ENCODE measurements at regions not wholly inside any gene's neighbourhood (a gene's known extent, or its start where the extent isn't known, plus 50 kb on each side); places are given as distances from the start of the nearest gene placed in this dataset.

DNA sequence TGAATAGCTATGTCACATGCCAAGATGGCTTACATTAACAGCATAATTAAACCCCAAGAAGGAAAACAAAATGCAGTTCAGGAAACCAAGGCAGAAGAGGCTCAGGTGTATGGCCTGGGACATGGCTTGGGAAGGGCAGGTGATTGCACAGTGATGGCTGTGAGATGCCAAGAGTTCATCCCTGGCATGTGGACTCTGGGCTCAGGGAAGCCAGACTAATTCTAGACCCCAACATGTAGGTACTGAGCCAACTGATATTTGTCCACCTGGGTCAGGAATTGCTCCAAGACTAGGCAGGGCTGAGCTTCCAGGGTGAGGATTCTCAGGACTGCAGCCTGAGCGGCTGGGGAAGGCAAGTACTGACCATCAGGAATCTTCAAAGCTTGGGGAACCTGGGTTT is 218.4 kb upstream of the PIK3R1 start:
- DNase-seq (ENCODE audit: low spot score), result no peak
- TF ChIP-seq, protein P1, sequence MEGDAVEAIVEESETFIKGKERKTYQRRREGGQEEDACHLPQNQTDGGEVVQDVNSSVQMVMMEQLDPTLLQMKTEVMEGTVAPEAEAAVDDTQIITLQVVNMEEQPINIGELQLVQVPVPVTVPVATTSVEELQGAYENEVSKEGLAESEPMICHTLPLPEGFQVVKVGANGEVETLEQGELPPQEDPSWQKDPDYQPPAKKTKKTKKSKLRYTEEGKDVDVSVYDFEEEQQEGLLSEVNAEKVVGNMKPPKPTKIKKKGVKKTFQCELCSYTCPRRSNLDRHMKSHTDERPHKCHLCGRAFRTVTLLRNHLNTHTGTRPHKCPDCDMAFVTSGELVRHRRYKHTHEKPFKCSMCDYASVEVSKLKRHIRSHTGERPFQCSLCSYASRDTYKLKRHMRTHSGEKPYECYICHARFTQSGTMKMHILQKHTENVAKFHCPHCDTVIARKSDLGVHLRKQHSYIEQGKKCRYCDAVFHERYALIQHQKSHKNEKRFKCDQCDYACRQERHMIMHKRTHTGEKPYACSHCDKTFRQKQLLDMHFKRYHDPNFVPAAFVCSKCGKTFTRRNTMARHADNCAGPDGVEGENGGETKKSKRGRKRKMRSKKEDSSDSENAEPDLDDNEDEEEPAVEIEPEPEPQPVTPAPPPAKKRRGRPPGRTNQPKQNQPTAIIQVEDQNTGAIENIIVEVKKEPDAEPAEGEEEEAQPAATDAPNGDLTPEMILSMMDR (IDR thresholded peaks at IDR 0.05; ENCODE audit: extremely low read depth, missing control alignments), result no peak

DNA sequence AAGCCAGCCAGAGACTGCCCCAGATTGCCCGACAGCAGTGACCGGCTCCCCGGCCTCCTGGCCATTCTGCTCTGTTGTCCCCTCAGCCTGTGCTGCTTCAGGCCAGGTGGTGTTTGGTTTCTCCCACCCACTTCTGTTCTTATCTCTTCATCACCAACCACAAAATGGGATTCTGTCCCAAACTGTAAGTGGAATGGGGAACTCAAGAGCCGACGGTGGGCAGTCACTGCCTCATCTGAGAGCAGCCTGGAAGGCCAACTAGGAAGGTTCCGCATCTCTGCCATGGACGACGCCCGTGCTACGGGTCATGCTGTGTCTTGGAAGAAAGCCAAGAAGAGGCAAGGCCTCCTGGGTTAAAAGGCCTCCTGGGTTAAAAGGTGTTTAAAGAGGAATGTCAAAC is 219.0 kb upstream of the PIK3R1 start:
- no peak for DNase-seq (ENCODE audit: low spot score)
- TF ChIP-seq, protein P1 (IDR thresholded peaks at IDR 0.05; ENCODE audit: extremely low read depth, missing control alignments), result no peak

DNA sequence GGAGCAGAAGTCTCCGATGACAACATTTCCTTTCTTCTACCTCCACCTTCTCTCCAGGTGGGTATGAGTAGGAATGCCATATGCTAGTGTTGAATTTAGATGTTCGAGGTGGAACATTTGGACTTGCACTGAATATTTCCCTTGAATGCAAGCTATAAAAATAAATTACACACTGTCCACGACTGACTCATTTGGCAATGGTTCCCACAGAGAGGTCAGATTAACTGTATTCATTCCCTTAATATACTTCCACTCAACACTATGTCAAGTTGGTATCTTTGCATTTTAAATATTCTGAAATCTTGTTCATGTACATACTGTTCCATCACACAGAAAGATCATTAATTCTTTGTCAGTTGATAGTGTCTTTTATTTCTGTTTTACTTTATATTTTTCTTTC is 222.6 kb upstream of the PIK3R1 start:
- DNase-seq (ENCODE audit: low spot score), result no peak
- TF ChIP-seq, protein P1 (IDR thresholded peaks at IDR 0.05; ENCODE audit: extremely low read depth, missing control alignments), result no peak

DNA sequence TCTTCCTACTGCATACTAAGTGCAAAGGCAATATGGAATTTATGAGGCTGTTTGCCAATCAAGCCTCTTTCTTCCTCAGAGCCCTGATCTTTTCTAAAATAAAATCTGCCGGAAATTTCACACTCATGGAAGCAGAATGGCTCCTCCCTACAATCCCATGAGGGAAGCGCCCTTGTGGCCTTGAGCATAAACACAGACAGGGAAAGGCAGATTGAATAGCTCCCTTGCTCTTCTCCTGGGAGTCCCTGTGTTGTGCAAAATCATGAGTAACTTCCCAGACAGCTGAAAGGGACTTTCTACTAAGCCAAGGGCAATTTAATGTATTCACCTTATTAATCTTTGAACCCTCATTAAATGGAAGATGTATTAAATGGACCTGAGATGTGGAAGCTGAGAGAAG is 226.1 kb upstream of the PIK3R1 start:
- TF ChIP-seq, protein P1 (IDR thresholded peaks at IDR 0.05; ENCODE audit: extremely low read depth, missing control alignments), result no peak
- no peak for DNase-seq (ENCODE audit: low spot score)

DNA sequence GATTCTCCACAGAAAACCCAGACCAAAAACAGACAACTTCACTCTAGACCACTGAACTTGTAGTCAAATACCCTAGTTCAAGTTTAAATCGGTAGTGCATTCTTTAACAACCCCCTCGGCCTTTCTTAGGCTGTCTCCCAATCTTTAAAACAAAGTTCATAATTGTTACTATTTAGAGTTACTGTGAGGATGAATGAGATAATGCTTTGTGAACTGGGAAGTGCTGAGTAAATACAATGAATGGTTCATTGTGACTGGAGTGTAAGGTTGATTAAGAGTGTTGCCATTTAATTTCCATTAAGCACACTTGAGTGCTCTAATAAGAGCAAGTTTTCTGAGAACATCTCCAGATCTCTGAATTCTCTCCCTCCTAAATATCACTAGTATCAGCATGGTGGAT is 228.8 kb upstream of the PIK3R1 start:
- DNase-seq (ENCODE audit: low spot score), result no peak
- TF ChIP-seq, protein P1 (IDR thresholded peaks at IDR 0.05; ENCODE audit: extremely low read depth, missing control alignments), result no peak

DNA sequence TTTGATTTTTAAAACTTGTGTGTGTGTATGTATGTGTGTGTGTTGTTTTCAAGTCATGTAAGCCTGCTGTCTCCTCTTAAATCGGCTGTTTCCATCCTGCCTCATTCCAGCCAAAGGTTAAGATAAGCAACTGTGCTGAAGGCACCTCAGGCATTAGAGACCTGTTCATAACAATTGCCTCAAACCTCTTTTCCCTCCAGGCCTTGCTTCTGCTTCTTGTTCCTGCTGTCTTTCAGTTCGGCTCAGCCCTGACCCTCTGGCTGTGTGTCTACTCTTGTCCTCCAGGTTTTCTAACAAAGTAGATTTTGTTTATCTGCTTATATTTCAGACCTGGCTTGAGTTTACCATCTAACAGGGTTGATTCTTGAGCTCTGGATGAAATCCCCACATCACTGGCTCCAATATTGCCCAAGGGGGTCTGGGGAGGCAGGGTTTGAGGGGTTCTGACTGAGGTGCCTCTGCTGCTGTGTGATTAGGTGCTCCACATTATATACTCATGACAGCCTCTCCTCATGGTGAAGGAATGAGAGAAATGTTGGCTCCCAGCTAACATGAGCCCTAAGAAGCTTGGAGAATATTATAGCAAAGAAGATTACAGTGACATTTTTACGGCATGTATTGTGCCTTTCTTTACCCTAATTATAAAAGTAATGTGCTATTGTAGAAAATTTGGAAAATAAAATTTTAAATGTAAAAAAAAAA is 229.7 kb upstream of the PIK3R1 start:
- TF ChIP-seq, protein P1 (IDR thresholded peaks at IDR 0.05; ENCODE audit: extremely low read depth, missing control alignments), result no peak
- DNase-seq (ENCODE audit: low spot score), result no peak

DNA sequence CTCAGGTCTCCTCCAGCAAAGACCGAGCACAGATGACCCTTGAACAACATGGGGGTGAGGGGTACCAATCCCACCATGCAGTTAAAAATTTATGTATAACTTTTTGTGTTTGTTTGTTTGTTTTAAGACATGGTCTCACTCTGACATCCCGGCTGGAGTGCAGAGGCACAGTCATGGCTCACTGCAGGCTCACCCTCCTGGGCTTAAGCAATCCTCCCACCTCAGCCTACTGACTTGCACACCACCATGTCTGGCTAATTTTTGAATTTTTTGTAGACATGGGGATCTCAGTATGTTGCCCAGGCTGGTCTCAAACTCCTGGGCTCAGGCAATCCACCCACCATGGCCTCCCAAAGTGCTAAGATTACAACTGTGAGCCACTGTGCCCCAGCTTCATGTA is 231.0 kb upstream of the PIK3R1 start:
- TF ChIP-seq, protein P1 (IDR thresholded peaks at IDR 0.05; ENCODE audit: extremely low read depth, missing control alignments), result no peak
- no peak for DNase-seq (ENCODE audit: low spot score)

All from GM20000 (cell line).